Medulla oblongata (tissue), 1 donor: ENCODE measurements at regions not wholly inside any gene's neighbourhood (a gene's known extent, or its start where the extent isn't known, plus 50 kb on each side); places are given as distances from the start of the nearest gene placed in this dataset.
"Not testable (repeated sequence)": the region's sequence is repeated elsewhere in the genome, so short reads cannot be mapped to it uniquely, and the experiment has no call there.

Experiments
- DNase-seq: peaks from one replicate; pipeline ENCODE4 v3.0.0-alpha.2; 2015; ENCODE audit errors: extremely low spot score

GRCh38 chr10:33101392-33101787, 143.4 kb upstream of the ITGB1 start:
- DNase-seq, result no peak

- DNase-seq, result peak; percentile 11
These were observed 142.9 kb upstream of the ITGB1 start for GRCh38 chr10:33100781-33101391.

DNA sequence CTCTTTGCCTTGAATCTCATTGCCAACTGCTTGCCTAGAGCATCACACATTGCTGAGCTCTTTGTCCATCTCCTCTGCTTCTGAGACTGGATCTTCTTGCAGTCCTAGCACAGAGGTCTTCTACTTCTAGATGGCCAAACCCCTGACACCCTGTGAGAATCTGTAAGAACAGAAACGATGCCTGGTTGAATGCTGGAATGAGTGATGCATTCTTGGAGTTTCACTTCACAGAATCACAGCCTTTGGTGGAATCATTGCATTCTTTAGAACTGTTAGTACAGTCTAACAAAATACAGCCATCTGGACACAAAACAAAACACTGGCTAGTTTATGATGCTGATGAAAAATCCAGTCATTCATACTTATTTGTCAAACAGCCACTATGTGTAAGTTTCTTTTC, 141.7 kb upstream of the ITGB1 start:
- no peak for DNase-seq

DNA sequence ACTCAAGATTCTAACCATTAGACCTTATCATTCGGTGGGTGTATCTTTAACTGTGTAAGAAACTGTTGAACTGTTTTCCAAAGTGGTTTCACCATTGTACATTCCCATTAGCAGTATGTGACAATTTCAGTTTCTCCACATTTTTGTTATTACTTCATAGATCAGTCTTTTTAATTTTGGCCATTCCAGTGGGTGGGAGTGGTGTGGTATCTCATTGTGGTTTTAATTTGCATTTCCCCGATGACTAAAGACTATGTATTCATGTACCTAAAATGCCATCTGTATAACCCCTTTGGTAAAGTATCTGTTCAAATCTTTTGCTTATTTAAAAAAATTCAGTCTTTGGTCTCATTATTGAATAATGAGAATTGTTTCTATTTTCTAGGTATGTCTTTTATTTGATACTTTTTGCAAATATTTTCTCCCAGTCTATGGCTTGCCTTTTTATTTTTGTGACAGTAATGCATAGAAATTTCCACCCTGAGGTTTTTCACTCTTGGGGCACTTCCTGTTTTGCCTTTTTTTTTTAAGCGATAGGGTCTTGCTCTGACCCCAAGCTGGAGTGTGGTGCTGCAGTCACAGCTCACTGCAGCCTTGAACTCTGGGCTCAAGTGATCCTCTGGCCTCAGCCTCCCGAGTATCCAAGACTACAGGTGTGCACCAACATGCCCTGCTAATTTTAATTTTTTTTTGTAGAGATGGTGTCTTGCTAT, 141.1 kb upstream of the ITGB1 start:
- DNase-seq, result no peak

DNA sequence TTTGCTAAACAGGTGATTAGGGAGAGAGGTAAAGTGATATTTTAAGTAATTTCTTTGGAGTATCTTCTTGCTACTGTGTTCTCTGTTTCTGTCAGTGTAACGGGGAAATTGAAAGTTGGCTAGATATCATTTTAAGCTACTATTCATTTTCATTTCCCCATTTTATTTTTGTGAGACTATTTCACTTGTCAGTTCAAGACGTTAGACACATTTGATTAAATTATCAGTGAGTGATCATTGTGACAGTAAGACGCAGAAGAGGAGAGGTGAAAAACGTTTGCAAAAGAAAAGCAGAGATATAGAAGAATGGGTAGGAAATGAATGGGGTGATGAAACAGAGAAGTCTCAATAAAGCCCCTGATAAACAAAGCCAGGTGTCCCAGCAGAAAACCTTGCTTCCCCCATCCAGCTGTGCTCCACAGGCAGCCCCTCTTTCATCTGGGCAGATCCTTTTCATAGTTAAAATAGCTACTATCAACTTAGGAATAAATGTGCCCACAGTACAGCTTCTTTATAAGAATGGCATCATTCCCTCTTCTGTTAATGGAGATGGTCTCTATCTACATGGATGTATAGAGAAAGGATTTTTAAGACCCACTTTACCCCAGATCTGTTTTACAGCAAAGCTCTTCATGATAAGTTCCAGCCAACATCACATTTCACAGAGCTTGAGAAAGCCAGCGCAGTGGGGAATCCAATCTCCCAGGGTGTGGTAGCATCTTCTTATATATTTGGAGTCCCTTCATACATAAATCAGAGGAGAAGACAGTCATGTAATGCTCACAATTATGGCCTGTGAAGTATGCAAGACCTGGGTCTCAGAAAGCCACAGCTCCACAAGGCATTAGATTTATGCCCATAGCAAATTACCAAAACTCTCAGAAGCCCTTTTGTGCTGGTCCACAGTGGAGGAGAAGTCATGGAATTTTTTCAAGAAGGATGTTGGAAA, 138.1 kb upstream of the ITGB1 start:
- DNase-seq, result peak; percentile 10

- no peak for DNase-seq
These were observed 136.4 kb upstream of the ITGB1 start for GRCh38 chr10:33094263-33095051.

DNA sequence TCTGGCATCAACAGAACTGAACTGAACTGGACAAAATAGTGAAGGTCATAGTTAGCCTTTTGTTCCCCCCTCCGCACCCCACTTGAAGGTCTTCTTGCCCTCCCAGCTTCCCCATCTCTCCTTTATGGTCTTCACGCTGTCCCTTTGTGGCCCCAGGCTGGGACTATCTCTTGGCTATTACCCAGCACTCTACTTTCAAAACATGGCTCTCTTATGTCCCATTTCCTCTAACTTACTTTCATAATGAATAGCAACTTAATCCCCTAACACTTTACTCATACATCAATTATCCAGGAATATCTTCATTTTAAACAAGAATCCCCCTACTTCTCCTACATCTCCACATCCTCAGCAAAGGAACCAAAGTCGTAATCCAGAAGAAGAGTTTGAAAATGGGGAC, 135.3 kb upstream of the ITGB1 start:
- peak; percentile 21 for DNase-seq

DNA sequence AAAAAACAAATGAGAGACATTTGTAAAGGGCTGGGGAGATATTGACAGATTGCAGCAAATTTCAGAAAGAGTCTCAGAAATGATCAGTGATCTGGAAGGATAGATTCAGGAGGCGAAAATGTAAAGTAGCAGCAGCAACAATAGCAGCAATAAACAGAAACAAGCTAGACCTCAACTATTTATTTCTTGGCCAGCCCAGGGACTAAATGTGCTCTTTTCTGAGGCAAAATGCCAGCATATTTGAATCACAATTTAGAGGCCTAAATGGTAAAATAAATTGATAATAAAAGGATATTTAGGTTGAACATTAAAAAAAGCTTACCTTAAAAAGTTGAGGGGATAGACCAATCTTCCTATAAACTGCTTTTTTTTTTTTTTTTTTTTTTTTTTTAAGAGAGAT, 134.6 kb upstream of the ITGB1 start:
- DNase-seq, result no peak

DNA sequence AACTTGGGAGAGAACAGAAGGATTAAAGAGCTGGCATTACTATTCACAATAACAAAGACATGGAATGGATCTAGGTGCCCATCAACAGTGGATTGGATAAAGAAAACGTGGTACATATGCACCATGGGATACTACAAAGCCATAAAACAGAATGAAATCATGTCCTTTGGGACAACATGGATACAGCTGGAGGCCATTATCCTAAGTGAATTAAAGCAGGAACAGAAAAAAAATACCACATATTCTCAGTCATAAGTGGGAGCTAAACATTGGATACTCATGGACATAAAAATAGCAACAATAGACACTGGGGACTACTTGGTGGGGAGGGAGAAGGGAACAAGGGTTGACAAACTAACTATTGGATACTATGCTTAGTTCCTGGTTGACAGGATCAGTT, 133.2 kb upstream of the ITGB1 start:
- DNase-seq, result no peak

GRCh38 chr10:33088990-33089389, 131.0 kb upstream of the ITGB1 start:
- no peak for DNase-seq

GRCh38 chr10:33087922-33088321, 129.9 kb upstream of the ITGB1 start:
- DNase-seq, result no peak

GRCh38 chr10:33087152-33087551, 129.1 kb upstream of the ITGB1 start:
- DNase-seq, result no peak

- DNase-seq, result no peak
These were observed 128.1 kb upstream of the ITGB1 start for GRCh38 chr10:33086100-33086499.

GRCh38 chr10:33085313-33085833, 127.3 kb upstream of the ITGB1 start:
- no peak for DNase-seq

- DNase-seq, result no peak
These were observed 126.4 kb upstream of the ITGB1 start for GRCh38 chr10:33084453-33084852.

DNA sequence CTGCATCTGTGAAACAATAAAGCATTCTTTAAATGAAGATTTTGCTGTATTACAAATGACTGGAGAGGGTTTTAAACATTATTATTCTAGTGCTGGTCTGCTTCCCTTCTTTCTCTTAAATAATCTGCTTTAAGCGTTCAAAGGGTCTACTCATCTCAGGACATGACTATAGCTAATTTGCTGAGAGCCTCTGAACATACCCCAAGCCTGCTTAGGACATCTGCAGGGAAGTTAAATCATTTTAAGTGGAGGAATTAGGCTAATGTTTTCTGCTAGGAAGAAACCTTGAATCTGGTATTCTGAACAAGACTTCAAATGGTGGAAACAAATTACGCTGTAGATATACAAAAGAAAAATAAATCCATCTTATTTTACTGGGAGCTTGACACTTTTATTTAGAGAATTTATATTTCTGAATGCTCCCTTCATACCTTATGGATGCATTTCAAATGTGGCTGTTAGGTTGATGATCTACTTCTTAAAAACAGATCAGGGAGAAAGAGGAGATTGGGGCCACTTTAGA, 124.4 kb upstream of the ITGB1 start:
- DNase-seq, result no peak

DNA sequence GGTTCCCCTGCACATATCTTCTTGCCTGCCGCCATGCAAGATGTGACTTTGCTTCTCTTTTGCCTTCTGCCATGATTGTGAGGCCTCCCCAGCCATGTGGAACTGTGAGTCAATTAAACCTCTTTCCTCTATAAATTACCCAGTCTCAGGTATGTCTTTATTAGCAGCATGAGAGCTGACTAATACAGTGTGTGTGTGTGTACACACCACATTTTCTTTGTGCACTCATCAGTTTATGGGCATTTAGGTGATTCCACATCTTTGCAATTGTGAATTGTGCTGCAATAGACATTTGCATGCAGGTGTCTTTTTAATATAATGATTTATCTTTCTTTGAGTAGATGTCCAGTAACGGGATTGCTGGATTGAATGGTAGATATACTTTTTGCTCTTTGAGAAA, 122.4 kb upstream of the ITGB1 start:
- DNase-seq, result not testable (repeated sequence)

DNA sequence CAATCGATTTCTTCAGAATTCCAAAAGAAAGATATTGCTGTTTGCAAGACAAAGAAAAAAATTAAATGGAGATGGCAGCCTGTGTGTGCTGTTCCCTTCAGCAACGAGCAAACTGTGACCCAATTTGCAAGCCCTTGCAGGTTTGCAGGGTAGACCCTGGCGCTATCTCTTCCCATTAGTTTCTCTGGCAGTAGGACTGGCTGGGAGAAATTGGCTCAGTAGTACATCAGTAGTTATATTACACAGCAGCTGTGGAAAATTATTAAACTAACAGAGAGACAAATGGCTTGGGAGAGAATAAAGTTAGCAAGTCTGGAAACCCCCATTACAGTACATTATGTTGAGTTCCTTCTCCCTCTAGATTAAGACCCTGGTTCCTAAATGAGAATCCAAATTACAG, 116.4 kb upstream of the ITGB1 start:
- no peak for DNase-seq

DNA sequence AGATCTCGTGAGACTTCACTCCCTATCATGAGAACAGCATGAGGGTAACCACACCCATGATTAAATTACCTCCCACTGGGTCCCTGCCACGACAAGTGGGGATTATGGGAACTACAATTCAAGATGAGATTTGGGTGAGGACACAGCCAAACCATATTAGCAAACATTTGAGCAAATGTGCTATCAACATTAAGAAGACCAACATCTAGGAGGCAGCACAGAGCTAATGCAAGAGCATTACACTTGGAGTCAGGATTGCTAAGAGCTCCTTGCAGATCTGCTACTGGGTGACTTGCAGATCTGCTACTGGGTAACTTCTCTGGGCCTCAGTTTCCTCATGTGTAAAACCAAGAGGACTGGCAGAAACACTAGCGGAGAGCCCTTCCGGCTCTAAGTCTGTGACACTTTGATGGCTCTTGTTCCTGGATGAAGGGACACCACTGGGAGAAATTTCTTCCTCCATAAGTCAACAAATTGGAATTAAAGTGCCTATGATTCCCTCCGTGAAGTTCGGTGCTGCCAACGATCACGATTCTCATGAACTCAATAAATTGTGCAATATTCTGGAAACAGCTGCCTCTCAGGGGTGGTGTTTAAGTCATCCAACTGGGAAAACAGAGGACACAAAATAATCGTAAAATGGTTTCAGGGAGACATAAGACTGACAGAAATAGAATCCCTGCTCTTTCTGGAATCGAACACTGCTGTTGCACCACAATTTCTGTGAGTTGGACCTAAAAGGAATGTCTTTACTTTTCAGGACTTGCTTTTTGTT, 115.8 kb upstream of the ITGB1 start:
- DNase-seq, result no peak

- no peak for DNase-seq
These were observed 113.8 kb upstream of the ITGB1 start for GRCh38 chr10:33071857-33072256.

DNA sequence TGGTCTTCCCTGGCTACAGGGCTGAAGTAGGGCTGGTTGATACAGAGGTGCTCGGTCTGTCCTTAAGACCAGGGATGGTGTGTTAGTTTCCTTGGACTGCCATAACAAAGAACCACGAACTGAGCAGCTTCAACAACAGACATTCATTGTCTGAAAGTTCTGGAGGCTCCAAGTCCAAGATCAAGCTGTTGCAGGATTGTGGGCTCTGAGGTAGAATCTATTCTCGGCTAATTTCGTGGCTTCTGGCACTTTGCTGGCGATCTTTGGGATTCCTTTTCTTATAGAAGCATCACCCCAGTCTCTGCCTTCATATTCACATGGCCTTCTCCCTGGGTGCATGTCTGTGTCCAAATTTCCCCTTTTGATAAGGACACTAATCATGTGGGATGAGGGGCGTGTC, 112.1 kb upstream of the ITGB1 start:
- no peak for DNase-seq
